ENCODE measurements at regions not wholly inside any gene's neighbourhood (a gene's known extent, or its start where the extent isn't known, plus 50 kb on each side); places are given as distances from the start of the nearest gene placed in this dataset.

- intact Hi-C loops (cut with micrococcal nuclease), result loop anchor here (1.0 to 5.0 kb wide), 7 partner anchors 99 to 1069 kb away; no protein-coding TSS in a partner anchor
- Histone ChIP-seq H3K36me3 (ENCODE audit: low read depth, low read length) (no peaks in the 10 kb centered on the region), H3K4me1 (ENCODE audit: insufficient read depth, low read length) (peaks cover 13% of the 10 kb centered on the region), H3K9me3 (ENCODE audit: low read length) (no peaks in the 10 kb centered on the region), H3K4me2 (ENCODE audit: low read length) (peak overlapping the region; percentile 17), H3K27ac (ENCODE audit: low read length) (no peak overlapping the region), H3K4me3 (ENCODE audit: low read length) (no peak overlapping the region), H3K9ac (ENCODE audit: low read length) (peak overlapping the region; percentile 8; the same call in 1 of the 2 replicates), H3K9me2 (replicated peaks; ENCODE audit: low read length) (no peaks in the 10 kb centered on the region), H4K20me1 (ENCODE audit: low read length) (no peaks in the 10 kb centered on the region), H3K27me3 (ENCODE audit: low read length) (no peaks in the 10 kb centered on the region), H3K79me2 (ENCODE audit: low read length) (no peaks in the 10 kb centered on the region), H3F3A (ENCODE audit: low read length, unreplicated experiment) (no peaks in the 10 kb centered on the region), H2AFZ (ENCODE audit: low read length) (peak overlapping the region; percentile 29)
- ATAC-seq, result peak; percentile 97
- CTCF ChIA-PET, result interaction anchor here (0.5 to 1.8 kb wide), 15 partner anchors 35 to 1067 kb away, joined by 3 to 10 read pairs (median 3); no protein-coding TSS in a partner anchor
- POLR2A ChIA-PET (ENCODE audit: unreplicated experiment), result interaction anchor here (0.7 kb wide), 1 partner anchor 8 kb away, joined by 3 read pairs; no protein-coding TSS in a partner anchor
- no TSS peak for BruUV-seq (replicated peaks)
- DNase-seq, result peak; percentile 87
- peak; percentile 95 for TF ChIP-seq CTCF (conservative IDR thresholded peaks at IDR 0.05; ENCODE audit: low read depth, low read length)
- TF ChIP-seq EZH2 (IDR thresholded peaks at IDR 0.05; ENCODE audit: low read length, unreplicated experiment), result no peak
- no peak for TF ChIP-seq EZH2phosphoT487 (IDR thresholded peaks at IDR 0.05; ENCODE audit: borderline replicate concordance, low read length)
Measured at GRCh38 chr17:71472809-71473789, 647.7 kb upstream of the SOX9 start.

- Histone ChIP-seq H3K27me3 (ENCODE audit: low read length) (no peaks in the 10 kb centered on the region), H3K4me1 (ENCODE audit: insufficient read depth, low read length) (peaks cover 6% of the 10 kb centered on the region; the same call in 1 of the 2 replicates), H3K9ac (ENCODE audit: low read length) (no peak overlapping the region), H3F3A (ENCODE audit: low read length, unreplicated experiment) (no peaks in the 10 kb centered on the region), H3K4me3 (ENCODE audit: low read length) (no peak overlapping the region), H3K9me3 (ENCODE audit: low read length) (no peaks in the 10 kb centered on the region), H3K4me2 (ENCODE audit: low read length) (no peak overlapping the region), H3K36me3 (ENCODE audit: low read depth, low read length) (no peaks in the 10 kb centered on the region), H4K20me1 (ENCODE audit: low read length) (no peaks in the 10 kb centered on the region), H3K79me2 (ENCODE audit: low read length) (no peaks in the 10 kb centered on the region), H3K9me2 (replicated peaks; ENCODE audit: low read length) (no peaks in the 10 kb centered on the region), H2AFZ (ENCODE audit: low read length) (no peak overlapping the region), H3K27ac (ENCODE audit: low read length) (no peak overlapping the region)
- POLR2A ChIA-PET (ENCODE audit: unreplicated experiment), result no interaction called here
- DNase-seq (no peak), ATAC-seq (no peak)
- intact Hi-C loops (cut with micrococcal nuclease), result no loop called here
- no peak for TF ChIP-seq EZH2 (IDR thresholded peaks at IDR 0.05; ENCODE audit: low read length, unreplicated experiment)
- TF ChIP-seq EZH2phosphoT487 (IDR thresholded peaks at IDR 0.05; ENCODE audit: borderline replicate concordance, low read length), result no peak
- TF ChIP-seq CTCF (conservative IDR thresholded peaks at IDR 0.05; ENCODE audit: low read depth, low read length), result no peak
- no TSS peak for BruUV-seq (replicated peaks)
- CTCF ChIA-PET, result no interaction called here
Measured at GRCh38 chr17:71477356-71477755, 643.5 kb upstream of the SOX9 start.
